H1 (cell line): ENCODE measurements at regions not wholly inside any gene's neighbourhood (a gene's known extent, or its start where the extent isn't known, plus 50 kb on each side); places are given as distances from the start of the nearest gene placed in this dataset.
A peak's percentile ranks its signal among the peaks of the same experiment; 100 is the strongest.

Experiments used
- CTCF ChIA-PET: fragments of 300-600 bp; sonication (Branson Sonifier 250); formaldehyde crosslinking; loops from one replicate; lab custom pipeline; 2021; ENCODE audit not compliant: partially characterized antibody; lab: Charles Lee
- POLR2A ChIA-PET: fragments of 300-600 bp; sonication (Branson Sonifier 250); formaldehyde crosslinking; loops from one replicate; lab custom pipeline; 2021; ENCODE audit warnings: inconsistent platforms; ENCODE audit not compliant: partially characterized antibody; lab: Charles Lee
- DNase-seq, 2 experiments: peaks; one replicate each; pipeline versions ENCODE4 v3.0.0 to v3.0.0-alpha.2; 2010 to 2022; ENCODE audit warnings: low spot score in 2 of 2, low read depth in 1 of 2, mixed read lengths in 1 of 2
- FAIRE-seq: peaks from 2 replicates; lab custom pipeline; 2011; peaks lifted over from hg19 to GRCh38; lab: Jason Lieb, UNC
- H2AFZ ChIP-seq: 2 replicates; pipeline ENCODE4 v1.8.1; 2012; ENCODE audit warnings: low read length, inconsistent platforms
- H2AK5ac ChIP-seq: 2 replicates; pipeline ENCODE4 v1.6.1; 2013; ENCODE audit warnings: low read depth, low read length
- H2BK120ac ChIP-seq: replicated peaks from 2 replicates; pipeline ENCODE3; 2013; ENCODE audit warnings: low read depth, low read length, inconsistent platforms
- H2BK12ac ChIP-seq: 2 replicates; pipeline ENCODE4 v1.6.1; 2013; ENCODE audit warnings: low read depth, low read length
- H2BK15ac ChIP-seq: 2 replicates; pipeline ENCODE4 v1.6.1; 2013; ENCODE audit warnings: low read length
- H2BK20ac ChIP-seq: 2 replicates; pipeline ENCODE4 v1.6.1; 2013; ENCODE audit warnings: low read length
- H2BK5ac ChIP-seq: 2 replicates; pipeline ENCODE4 v1.6.1; 2013; ENCODE audit warnings: low read depth, low read length
- H3K14ac ChIP-seq: 2 replicates; pipeline ENCODE4 v1.6.1; 2013; ENCODE audit warnings: inconsistent platforms; ENCODE audit not compliant: insufficient read length
- H3K18ac ChIP-seq: 2 replicates; pipeline ENCODE4 v1.6.1; 2013; ENCODE audit warnings: low read length; ENCODE audit errors: extremely low read depth
- H3K23ac ChIP-seq: 2 replicates; pipeline ENCODE4 v1.6.1; 2013; ENCODE audit warnings: inconsistent platforms; ENCODE audit not compliant: insufficient read length
- H3K23me2 ChIP-seq: 2 replicates; pipeline ENCODE4 v1.6.1; 2013; ENCODE audit warnings: low read depth, low read length
- H3K27ac ChIP-seq: 2 replicates; pipeline ENCODE4 v1.6.1; 2011; ENCODE audit warnings: low read depth, low read length, inconsistent platforms
- H3K27me3 ChIP-seq, 4 experiments: replicated peaks in 1 of 4; 1 replicate in 1 of 4; 2 replicates in 3 of 4; pipeline versions ENCODE4 v1.6.1 to v1.8.1; 2011 to 2013; ENCODE audit warnings: low read length in 3 of 4, mild to moderate bottlenecking in 3 of 4, inconsistent platforms in 2 of 4, mixed read lengths in 2 of 4, moderate library complexity in 1 of 4; ENCODE audit not compliant: control insufficient read depth in 3 of 4, insufficient read depth in 3 of 4; ENCODE audit errors: extremely low read depth in 1 of 4
- H3K36me3 ChIP-seq, 4 experiments: 2 replicates each; pipeline versions ENCODE4 v1.6.1 to v1.8.1; 2011 to 2013; ENCODE audit warnings: mild to moderate bottlenecking in 4 of 4, low read length in 3 of 4, moderate library complexity in 2 of 4, control low read depth in 1 of 4, inconsistent platforms in 1 of 4; ENCODE audit not compliant: insufficient read depth in 4 of 4, control insufficient read depth in 2 of 4
- H3K4ac ChIP-seq: replicated peaks from 2 replicates; pipeline ENCODE3; 2013; ENCODE audit warnings: low read length, low read depth, mixed read lengths, inconsistent platforms; ENCODE audit not compliant: insufficient read length
- H3K4me1 ChIP-seq, 4 experiments: replicated peaks in 1 of 4; 1 replicate in 1 of 4; 2 replicates in 3 of 4; pipeline versions ENCODE4 v1.6.1 to v1.8.1; 2011 to 2013; ENCODE audit warnings: low read length in 3 of 4, inconsistent platforms in 2 of 4, mixed read lengths in 1 of 4; ENCODE audit not compliant: insufficient read depth in 4 of 4, control insufficient read depth in 3 of 4
- H3K4me2 ChIP-seq, 2 experiments: 2 replicates each; pipeline versions ENCODE4 v1.6.1 to v1.8.1; 2011 to 2013; ENCODE audit warnings: low read depth in 2 of 2, low read length in 2 of 2, control low read depth in 1 of 2, inconsistent platforms in 1 of 2, mild to moderate bottlenecking in 1 of 2; ENCODE audit not compliant: insufficient read depth in 1 of 2
- H3K4me3 ChIP-seq, 4 experiments: fragments of 200-600, 300-600 bp in 1 of 4; sonication (generic), shearing (Covaris generic), sonication (Bioruptor Twin) in 1 of 4; 2 replicates each; pipeline versions ENCODE4 v1.5.1 to v1.8.1; 2011 to 2016; ENCODE audit warnings: low read length in 4 of 4, low read depth in 3 of 4, control low read depth in 2 of 4, inconsistent platforms in 2 of 4, mild to moderate bottlenecking in 2 of 4, mixed read lengths in 1 of 4, moderate library complexity in 1 of 4; ENCODE audit not compliant: insufficient read depth in 2 of 4; ENCODE audit errors: extremely low read depth in 1 of 4
- H3K56ac ChIP-seq: replicated peaks from 2 replicates; pipeline ENCODE3; 2013; ENCODE audit warnings: low read depth, mild to moderate bottlenecking, mixed read lengths, low read length, inconsistent platforms; ENCODE audit not compliant: insufficient read length
- H3K79me1 ChIP-seq: 2 replicates; pipeline ENCODE4 v1.6.1; 2013; ENCODE audit warnings: low read depth, low read length, control low read depth
- H3K79me2 ChIP-seq, 2 experiments: 2 replicates each; pipeline versions ENCODE4 v1.6.1 to v1.8.1; 2012 to 2013; ENCODE audit warnings: low read length in 2 of 2, mild to moderate bottlenecking in 2 of 2, inconsistent platforms in 1 of 2; ENCODE audit not compliant: insufficient read depth in 2 of 2, control insufficient read depth in 1 of 2
- H3K9ac ChIP-seq, 4 experiments: replicated peaks in 1 of 4; 1 replicate in 1 of 4; 2 replicates in 3 of 4; pipeline versions ENCODE4 v1.6.1 to v1.8.1; 2011 to 2013; ENCODE audit warnings: low read depth in 3 of 4, low read length in 3 of 4, control low read depth in 2 of 4, mild to moderate bottlenecking in 2 of 4, moderate library complexity in 2 of 4, inconsistent platforms in 1 of 4; ENCODE audit errors: extremely low read depth in 1 of 4
- H3K9me3 ChIP-seq, 2 experiments: 2 replicates each; pipeline versions ENCODE4 v1.6.1 to v1.8.1; 2012 to 2013; ENCODE audit warnings: mild to moderate bottlenecking in 2 of 2, moderate library complexity in 2 of 2, control low read depth in 1 of 2, inconsistent platforms in 1 of 2, low read depth in 1 of 2, low read length in 1 of 2, mixed read lengths in 1 of 2; ENCODE audit not compliant: insufficient read depth in 2 of 2
- H4K20me1 ChIP-seq, 2 experiments: replicated peaks in 1 of 2; 2 replicates each; pipeline versions ENCODE3 to v1.8.1; 2011 to 2013; ENCODE audit warnings: inconsistent platforms in 2 of 2, low read length in 2 of 2, mild to moderate bottlenecking in 1 of 2; ENCODE audit not compliant: insufficient read depth in 2 of 2, control insufficient read depth in 1 of 2
- H4K5ac ChIP-seq: 2 replicates; pipeline ENCODE4 v1.6.1; 2013; ENCODE audit warnings: low read length, low read depth, mixed read lengths, inconsistent platforms; ENCODE audit not compliant: insufficient read length
- H4K8ac ChIP-seq: 2 replicates; pipeline ENCODE4 v1.8.0; 2013; ENCODE audit warnings: mild to moderate bottlenecking, moderate library complexity, low read length, inconsistent platforms; ENCODE audit not compliant: insufficient read depth; ENCODE audit errors: extremely low read depth
- H4K91ac ChIP-seq: replicated peaks from 2 replicates; pipeline ENCODE3; 2013; ENCODE audit warnings: low read length, mixed read lengths, inconsistent platforms; ENCODE audit not compliant: insufficient read length
- CHD2 ChIP-seq: IDR thresholded peaks from 2 replicates; pipeline ENCODE4 v1.6.1; 2012; ENCODE audit warnings: low read length, improper control_type of control experiment
- CREB1 ChIP-seq: IDR thresholded peaks from 2 replicates; pipeline ENCODE4 v1.6.1; 2012; ENCODE audit warnings: inconsistent platforms
- HDAC2 ChIP-seq, 2 experiments: fragments of 300-600 bp in 1 of 2; sonication (generic) in 1 of 2; IDR thresholded peaks; 2 replicates each; pipeline ENCODE4 v1.6.1; 2011 to 2012; ENCODE audit warnings: low read depth in 2 of 2, low read length in 2 of 2, mild to moderate bottlenecking in 2 of 2, moderate library complexity in 2 of 2, borderline replicate concordance in 1 of 2, inconsistent platforms in 1 of 2
- JUN ChIP-seq: IDR thresholded peaks from 2 replicates; pipeline ENCODE4 v1.6.1; 2011; ENCODE audit warnings: low read depth, mild to moderate bottlenecking, improper control_type of control experiment, low read length
- SIN3A ChIP-seq, 2 experiments: IDR thresholded peaks in 1 of 2; conservative IDR thresholded peaks in 1 of 2; 2 replicates each; pipeline ENCODE4 v1.6.1; 2011 to 2012; ENCODE audit warnings: low read length in 2 of 2, improper control_type of control experiment in 1 of 2, low read depth in 1 of 2, mild to moderate bottlenecking in 1 of 2
- USF2 ChIP-seq: IDR thresholded peaks from 2 replicates; pipeline ENCODE4 v1.6.1; 2011; ENCODE audit warnings: low read length, improper control_type of control experiment
- WGBS, 2 experiments: shearing (Covaris generic) in 1 of 2; methylation state at CpG; one replicate each; pipeline versions ENCODE4 v1.1.6 to v1.1.7; 2013 to 2015; ENCODE audit warnings: low lambda C conversion rate in 2 of 2, mixed read lengths in 2 of 2, inconsistent platforms in 1 of 2, low coverage in 1 of 2, missing lambda C conversion rate in 1 of 2; ENCODE audit not compliant: insufficient replicate concordance in 2 of 2, insufficient coverage in 1 of 2, insufficient read length in 1 of 2; ENCODE audit errors: extremely low coverage in 1 of 2, missing lambda C conversion rate in 1 of 2; 5-methylcytosine and 5-hydroxymethylcytosine counted together

- Histone ChIP-seq H3K18ac (no peak overlapping the region), H4K8ac (no peak overlapping the region), H2AFZ (no peak overlapping the region), H3K27ac (no peak overlapping the region), H4K91ac (no peak overlapping the region), H3K4me1 (no peaks in the 10 kb centered on the region), H2BK120ac (no peak overlapping the region), H3K4ac (no peak overlapping the region), H3K79me2 (no peaks in the 10 kb centered on the region), H4K5ac (no peak overlapping the region), H3K79me1 (no peaks in the 10 kb centered on the region), H3K9me3 (no peaks in the 10 kb centered on the region; a peak in 1 of 4 replicates), H3K23me2 (no peaks in the 10 kb centered on the region), H3K27me3 (no peaks in the 10 kb centered on the region), H3K14ac (no peak overlapping the region), H3K23ac (no peak overlapping the region), H3K36me3 (no peaks in the 10 kb centered on the region), H2BK20ac (no peak overlapping the region), H2BK12ac (no peak overlapping the region), H2AK5ac (no peak overlapping the region), H3K9ac (no peak overlapping the region), H4K20me1 (no peaks in the 10 kb centered on the region), H3K4me3 (no peak overlapping the region), H3K56ac (no peak overlapping the region), H2BK15ac (no peak overlapping the region), H3K4me2 (no peak overlapping the region), H2BK5ac (no peak overlapping the region)
- ChIA-PET POLR2A (no interaction called here), CTCF (interaction anchor here (0.7 to 1.8 kb wide), 3 partner anchors 10 to 144 kb away, joined by 3 to 15 read pairs (median 4); no protein-coding TSS in a partner anchor)
- DNase-seq: no peak
- 95% methylated on average over 1 of the region's 1 CpG; no CpG with 5 or more reads in 1 of the 2 experiments for WGBS, 2 experiments
- peak; percentile 24 for FAIRE-seq
- no peak for TF ChIP-seq SIN3A (conservative IDR thresholded peaks at IDR 0.05 in 1 of 2, IDR thresholded peaks at IDR 0.05 in 1 of 2; ENCODE audit: low read depth in 1 of 2, low read length in 2 of 2)
- TF ChIP-seq CREB1: no peak
- TF ChIP-seq USF2: no peak
- TF ChIP-seq JUN: no peak
- no peak for TF ChIP-seq HDAC2 (IDR thresholded peaks at IDR 0.05; ENCODE audit: borderline replicate concordance in 1 of 2, low read depth in 2 of 2, low read length in 2 of 2)
- no peak for TF ChIP-seq CHD2
Observed at GRCh38 chr6:113450061-113450465, 407.1 kb upstream of the MARCKS start.
